ENCODE measurements at regions not wholly inside any gene's neighbourhood (a gene's known extent, or its start where the extent isn't known, plus 50 kb on each side); places are given as distances from the start of the nearest gene placed in this dataset.

GRCh38 chr2:12819103-12819475 lies 102.4 kb downstream of the TRIB2 start:
- TF ChIP-seq EZH2 (IDR thresholded peaks at IDR 0.05; ENCODE audit: low read depth, low read length, severe bottlenecking) = no peak
- TF ChIP-seq CBX5 (IDR thresholded peaks at IDR 0.05; ENCODE audit: low read depth, low read length) = no peak
- TF ChIP-seq KDM4A (IDR thresholded peaks at IDR 0.05; ENCODE audit: low read depth, low read length, severe bottlenecking) = no peak
- TF ChIP-seq CTCF (IDR thresholded peaks at IDR 0.05; ENCODE audit: control extremely low read depth in 1 of 3, insufficient read depth in 1 of 3, low read depth in 1 of 3, low read length in 3 of 3) = no peak

Measured in H1 (cell line).